HepG2 (cell line): ENCODE measurements at regions not wholly inside any gene's neighbourhood (a gene's known extent, or its start where the extent isn't known, plus 50 kb on each side); places are given as distances from the start of the nearest gene placed in this dataset.

ENCODE experiments used
- ATAC-seq: fragments of 200-7000 bp; cut with Tn5 transposase; 3 replicates; pipeline ENCODE4 v1.9.1; 2020; ENCODE audit warnings: mild to moderate bottlenecking, moderate library complexity
- BruUV-seq: library from RNA; stranded (reverse); fragments of 400-500 nt; replicated peaks from 2 replicates; lab custom pipeline; 2021; lab: Mats Ljungman, UMichigan
- CTCF ChIA-PET: fragments of 300-600 bp; formaldehyde crosslinking; extraction: SDS; loops from one replicate; lab custom pipeline; 2021; ENCODE audit warnings: low total read pairs, inconsistent platforms, low intra/inter-chr PET ratio; lab: Yijun Ruan, JAX
- POLR2A ChIA-PET: fragments of 350-600 bp; sonication (Branson Sonifier 250); formaldehyde crosslinking; loops from one replicate; lab custom pipeline; 2020; ENCODE audit warnings: antibody characterized with exemption, inconsistent platforms; lab: Yijun Ruan, JAX
- DNase-seq: peaks from one replicate; pipeline ENCODE4 v3.0.0-alpha.2; 2015; ENCODE audit warnings: low spot score
- FAIRE-seq: peaks from 3 replicates; lab custom pipeline; 2011; peaks lifted over from hg19 to GRCh38; lab: Jason Lieb, UNC
- H2AFZ ChIP-seq: one replicate; pipeline ENCODE4 v1.6.1; 2011; ENCODE audit warnings: low read length, inconsistent platforms
- H3K27ac ChIP-seq: fragments of 300-600 bp; 3 replicates; pipeline ENCODE4 v1.8.0; 2011; ENCODE audit warnings: mixed run types, mild to moderate bottlenecking, mixed read lengths, low read length, inconsistent platforms; ENCODE audit not compliant: insufficient read depth; ENCODE audit errors: extremely low read length
- H3K27me3 ChIP-seq, 2 experiments: fragments of 200-600 bp in 1 of 2; 2 replicates in 1 of 2; 3 replicates in 1 of 2; pipeline versions ENCODE4 v1.6.0 to v1.8.0; 2011; ENCODE audit warnings: low read length in 2 of 2, mild to moderate bottlenecking in 2 of 2, moderate library complexity in 2 of 2, inconsistent platforms in 1 of 2; ENCODE audit not compliant: insufficient read depth in 2 of 2, control insufficient read depth in 1 of 2
- H3K36me3 ChIP-seq, 2 experiments: fragments of 200-600 bp in 1 of 2; replicated peaks in 1 of 2; 2 replicates in 1 of 2; 3 replicates in 1 of 2; pipeline versions ENCODE4 v1.5.1 to v1.8.0; 2011; ENCODE audit warnings: low read length in 2 of 2, inconsistent platforms in 1 of 2; ENCODE audit not compliant: insufficient read depth in 2 of 2, control insufficient read depth in 1 of 2
- H3K4me1 ChIP-seq: 2 replicates; pipeline ENCODE4 v1.5.1; 2012; ENCODE audit warnings: low read length, inconsistent platforms; ENCODE audit not compliant: insufficient read depth
- H3K4me2 ChIP-seq: 2 replicates; pipeline ENCODE4 v1.6.0; 2011; ENCODE audit warnings: low read depth, low read length, inconsistent platforms
- H3K4me3 ChIP-seq, 3 experiments: fragments of 200-600 bp in 1 of 3; sonication (generic), shearing (Covaris generic) in 1 of 3; replicated peaks in 1 of 3; 2 replicates each; pipeline ENCODE4 v1.5.1; 2011 to 2016; ENCODE audit warnings: low read length in 3 of 3, inconsistent platforms in 2 of 3, low read depth in 2 of 3, mild to moderate bottlenecking in 2 of 3, control low read depth in 1 of 3, mixed read lengths in 1 of 3; ENCODE audit not compliant: insufficient read depth in 1 of 3
- H3K79me2 ChIP-seq: one replicate; pipeline ENCODE4 v1.6.1; 2011; ENCODE audit warnings: low read length, inconsistent platforms; ENCODE audit not compliant: insufficient read depth
- H3K9ac ChIP-seq: 2 replicates; pipeline ENCODE4 v1.6.0; 2011; ENCODE audit warnings: mild to moderate bottlenecking, low read depth, low read length, inconsistent platforms; ENCODE audit not compliant: insufficient read depth
- H3K9me3 ChIP-seq: 2 replicates; pipeline ENCODE4 v1.5.1; 2012; ENCODE audit warnings: mild to moderate bottlenecking, low read length
- H4K20me1 ChIP-seq: 2 replicates; pipeline ENCODE4 v1.6.0; 2011; ENCODE audit warnings: inconsistent platforms, mild to moderate bottlenecking, low read length, moderate library complexity; ENCODE audit not compliant: insufficient read depth
- ARNTL ChIP-seq: sonication (generic); formaldehyde crosslinking; IDR thresholded peaks from 2 replicates; pipeline ENCODE4 v1.4.0; 2020; ENCODE audit warnings: mild to moderate bottlenecking, missing genetic modification reagents
- ATAD3A ChIP-seq: sonication (generic); formaldehyde crosslinking; IDR thresholded peaks from 2 replicates; pipeline ENCODE4 v1.4.0; 2020; ENCODE audit warnings: missing genetic modification reagents
- BORCS8-MEF2B ChIP-seq: sonication (generic); formaldehyde crosslinking; IDR thresholded peaks from 2 replicates; pipeline ENCODE4 v1.8.0; 2022; ENCODE audit warnings: mild to moderate bottlenecking, missing genetic modification reagents
- CHCHD3 ChIP-seq: sonication (generic); formaldehyde crosslinking; IDR thresholded peaks from 2 replicates; pipeline ENCODE4 v1.8.0; 2022; ENCODE audit warnings: mild to moderate bottlenecking, missing genetic modification reagents, moderate library complexity
- GZF1 ChIP-seq: sonication (generic); formaldehyde crosslinking; IDR thresholded peaks from 2 replicates; pipeline ENCODE4 v1.5.1; 2020; ENCODE audit warnings: mild to moderate bottlenecking, missing genetic modification reagents
- LCORL ChIP-seq, 2 experiments: fragments of 450-650 bp in 1 of 2; sonication (generic) in 1 of 2; formaldehyde crosslinking in 1 of 2; IDR thresholded peaks; 2 replicates each; pipeline versions ENCODE4 v1.5.0 to v1.6.1; 2017 to 2020; ENCODE audit warnings: antibody characterized with exemption in 1 of 2, missing genetic modification reagents in 1 of 2
- MEIS1 ChIP-seq: sonication (generic); formaldehyde crosslinking; IDR thresholded peaks from 2 replicates; pipeline ENCODE4 v1.9.0; 2021; ENCODE audit warnings: mild to moderate bottlenecking, missing genetic modification reagents, moderate library complexity, borderline replicate concordance
- RXRB ChIP-seq: IDR thresholded peaks from 2 replicates; pipeline ENCODE4 v1.6.1; 2016; ENCODE audit warnings: borderline replicate concordance, missing genetic modification reagents, missing compliant biosample characterization
- ZBTB38 ChIP-seq: sonication (generic); formaldehyde crosslinking; IDR thresholded peaks from 2 replicates; pipeline ENCODE4 v1.5.1; 2020; ENCODE audit warnings: mild to moderate bottlenecking, missing genetic modification reagents
- ZNF580 ChIP-seq: IDR thresholded peaks from 2 replicates; pipeline ENCODE4 v1.6.1; 2016; ENCODE audit warnings: low read depth, borderline replicate concordance
- ZNF614 ChIP-seq: IDR thresholded peaks from 2 replicates; pipeline ENCODE4 v1.6.1; 2018; ENCODE audit warnings: missing biosample characterization, missing genetic modification reagents, inconsistent platforms, borderline replicate concordance
- ZNF709 ChIP-seq: sonication (generic); formaldehyde crosslinking; IDR thresholded peaks from 2 replicates; pipeline ENCODE4 v1.5.0; 2020; ENCODE audit warnings: mild to moderate bottlenecking, missing genetic modification reagents
- ZNF792 ChIP-seq: IDR thresholded peaks from 2 replicates; pipeline ENCODE4 v1.6.1; 2016
- WGBS: methylation state at CpG from one replicate; pipeline ENCODE4 v1.1.6; 2017; ENCODE audit warnings: low lambda C conversion rate; 5-methylcytosine and 5-hydroxymethylcytosine counted together
- in situ Hi-C: cut with HindIII; loops from 2 replicates; pipeline ENCODE4 v1.10.0; 2017; ENCODE audit warnings: low pct_unique_long_range_greater_than_20kb; ENCODE audit not compliant: extremely low pct_ligation_motif_present
- intact Hi-C: fragments of 100-400 bp; cut with micrococcal nuclease; formaldehyde crosslinking; loops from one replicate; pipeline ENCODE4 v1.10.0; 2022; ENCODE audit not compliant: unreplicated experiment

DNA sequence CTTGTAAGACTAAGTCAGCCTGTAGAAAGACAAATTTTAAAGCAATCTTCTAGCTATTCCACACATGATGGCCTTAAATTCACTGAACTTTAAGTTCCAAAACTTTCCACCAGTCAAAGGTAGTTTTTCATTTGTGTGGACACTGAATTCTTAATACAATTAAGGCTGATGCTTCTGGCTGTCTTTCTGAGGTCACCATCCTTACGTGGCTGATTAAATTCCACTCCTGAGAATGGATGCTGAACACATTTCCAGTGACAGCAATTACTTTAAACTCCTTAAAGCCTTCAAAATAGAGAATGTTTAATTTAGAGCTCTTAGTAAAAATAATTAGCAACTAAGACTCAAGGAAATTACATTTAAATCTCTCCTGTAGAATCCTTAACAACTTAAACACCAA lies 142.6 kb upstream of the COL1A2 start (continued):
- TF ChIP-seq CHCHD3 (CRISPR knock-in tag) (no peak), GZF1 (no peak)

DNA sequence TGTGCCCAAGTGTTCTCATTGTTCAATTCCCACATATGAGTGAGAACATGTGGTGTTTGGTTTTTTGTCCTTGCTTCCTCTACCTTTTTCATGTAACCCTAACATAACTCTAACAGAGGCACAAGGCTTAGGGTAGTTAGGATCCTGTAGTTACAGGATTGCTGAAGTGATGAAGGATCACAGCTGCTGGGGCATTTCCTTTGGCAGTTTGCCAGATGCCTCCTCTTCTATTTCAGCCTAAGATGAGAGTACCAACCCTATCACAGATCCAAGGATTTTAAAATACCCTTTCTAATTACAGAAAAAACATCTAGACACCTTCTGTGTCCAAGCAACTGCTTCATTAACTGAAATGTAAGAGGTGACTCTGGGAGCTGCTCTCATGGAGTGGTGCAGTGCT lies 141.7 kb upstream of the COL1A2 start:
- Histone ChIP-seq H4K20me1 (no peaks in the 10 kb centered on the region), H2AFZ (no peak overlapping the region), H3K79me2 (no peaks in the 10 kb centered on the region), H3K9ac (no peak overlapping the region), H3K9me3 (no peaks in the 10 kb centered on the region), H3K4me2 (no peak overlapping the region), H3K27ac (no peak overlapping the region), H3K36me3 (no peaks in the 10 kb centered on the region), H3K4me1 (no peaks in the 10 kb centered on the region), H3K27me3 (no peaks in the 10 kb centered on the region), H3K4me3 (no peak overlapping the region)
- in situ Hi-C loops, result no loop called here
- no peak for ATAC-seq
- POLR2A ChIA-PET, result no interaction called here
- no peak for DNase-seq
- FAIRE-seq, result no peak
- intact Hi-C loops, result no loop called here
- CTCF ChIA-PET, result no interaction called here
- no peak for TF ChIP-seq ZNF792 (CRISPR knock-in tag)
- peak; percentile 53; the same call in 1 of the 2 replicates for TF ChIP-seq LCORL (IDR thresholded peaks at IDR 0.05)
- no peak for TF ChIP-seq LCORL (CRISPR knock-in tag; IDR thresholded peaks at IDR 0.05)
- TF ChIP-seq BORCS8-MEF2B, result no peak
- TF ChIP-seq ZNF709 (CRISPR knock-in tag), result no peak
- no peak for TF ChIP-seq ZBTB38
- BruUV-seq, result no TSS peak

- TF ChIP-seq RXRB (CRISPR knock-in tag) (no peak), MEIS1 (CRISPR knock-in tag) (no peak), ARNTL (CRISPR knock-in tag) (no peak), ATAD3A (CRISPR knock-in tag) (no peak), ZNF580 (CRISPR knock-in tag) (no peak), ZNF614 (CRISPR knock-in tag) (no peak)
- TF ChIP-seq, all 625 proteins: peak for 0
- FAIRE-seq, result no peak
- H3K27ac ChIP-seq, result no peak overlapping the region
- H3K4me2 ChIP-seq, result no peak overlapping the region
- BruUV-seq, result no TSS peak
- ATAC-seq, result no peak
- H3K4me1 ChIP-seq, result no peaks in the 10 kb centered on the region
- POLR2A ChIA-PET, result no interaction called here
- no peaks in the 10 kb centered on the region for H3K27me3 ChIP-seq
- no peaks in the 10 kb centered on the region for H3K36me3 ChIP-seq
- no peaks in the 10 kb centered on the region for H3K79me2 ChIP-seq
- CTCF ChIA-PET, result no interaction called here
- H4K20me1 ChIP-seq, result no peaks in the 10 kb centered on the region
- no peak overlapping the region for H2AFZ ChIP-seq
- intact Hi-C loops (no loop called here), in situ Hi-C loops (no loop called here)
- 0% methylated on average over 1 of the region's 1 CpG for WGBS
- no peaks in the 10 kb centered on the region for H3K9me3 ChIP-seq
- no peak overlapping the region for H3K4me3 ChIP-seq
- no peak for DNase-seq
- H3K9ac ChIP-seq, result no peak overlapping the region
Measured at GRCh38 chr7:94253686-94254085, 141.0 kb upstream of the COL1A2 start.
